ENCODE measurements at regions not wholly inside any gene's neighbourhood (a gene's known extent, or its start where the extent isn't known, plus 50 kb on each side); places are given as distances from the start of the nearest gene placed in this dataset.

DNA sequence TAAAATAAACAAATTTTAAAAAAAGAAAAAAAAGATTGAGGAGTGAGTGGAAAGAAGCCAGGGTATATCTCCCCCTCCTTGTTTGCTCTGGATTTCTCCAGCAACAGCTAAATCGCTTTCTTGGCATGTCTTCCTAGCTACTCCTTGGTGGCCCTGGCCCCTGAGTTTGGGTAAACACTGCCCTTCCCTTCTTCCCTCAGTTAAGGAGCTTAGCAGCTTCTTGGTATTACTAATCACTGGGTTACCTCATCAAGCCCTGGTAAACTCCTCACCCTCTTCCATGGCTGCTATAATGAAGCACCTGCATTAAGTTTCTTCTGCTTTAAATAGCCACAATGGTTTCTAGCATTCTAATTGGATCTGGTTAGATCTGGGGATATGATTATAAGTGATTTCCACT is 269.8 kb downstream of the FZD1 start:
- FAIRE-seq = no peak

DNA sequence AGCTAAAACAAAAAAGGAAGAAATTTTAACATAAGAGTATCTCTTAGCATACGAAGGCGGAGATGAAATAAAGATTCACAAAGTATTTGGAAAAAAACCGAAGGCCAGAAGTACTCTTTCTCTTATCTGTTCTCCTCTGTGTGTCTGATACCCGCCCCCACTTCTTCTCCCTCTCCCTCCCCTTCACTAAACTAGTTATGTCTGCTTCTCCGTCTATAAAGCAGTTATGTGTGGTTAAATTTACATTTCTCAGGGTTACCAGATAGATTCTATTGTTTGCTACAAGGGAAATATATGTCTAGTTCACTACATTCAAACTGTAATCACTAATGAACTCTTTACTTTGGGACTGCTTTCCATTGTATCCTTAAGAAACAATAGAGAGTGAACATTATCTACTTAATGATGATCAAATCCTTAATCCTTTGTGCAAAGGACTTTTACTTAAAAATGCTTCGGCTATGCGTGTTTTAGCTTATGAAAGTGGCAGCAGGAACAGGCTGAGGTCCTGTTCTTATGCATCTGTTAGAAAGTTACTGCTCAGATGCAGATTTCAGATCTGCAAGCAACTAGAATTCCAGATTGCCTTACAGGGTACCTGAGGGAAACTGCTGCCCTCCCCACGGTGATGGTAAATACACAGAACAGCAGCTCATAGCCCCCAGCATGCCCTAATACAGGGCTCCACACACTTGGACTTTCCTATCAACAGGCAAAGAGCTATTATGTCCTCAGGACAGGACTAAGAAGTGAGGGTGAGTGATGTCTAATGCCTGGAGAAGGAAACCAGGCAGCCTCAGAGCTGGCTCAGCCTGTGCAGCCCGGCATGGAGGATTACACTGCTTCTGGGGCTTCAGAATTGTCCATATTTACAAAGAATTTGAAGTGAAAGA is 273.3 kb downstream of the FZD1 start:
- FAIRE-seq = no peak

DNA sequence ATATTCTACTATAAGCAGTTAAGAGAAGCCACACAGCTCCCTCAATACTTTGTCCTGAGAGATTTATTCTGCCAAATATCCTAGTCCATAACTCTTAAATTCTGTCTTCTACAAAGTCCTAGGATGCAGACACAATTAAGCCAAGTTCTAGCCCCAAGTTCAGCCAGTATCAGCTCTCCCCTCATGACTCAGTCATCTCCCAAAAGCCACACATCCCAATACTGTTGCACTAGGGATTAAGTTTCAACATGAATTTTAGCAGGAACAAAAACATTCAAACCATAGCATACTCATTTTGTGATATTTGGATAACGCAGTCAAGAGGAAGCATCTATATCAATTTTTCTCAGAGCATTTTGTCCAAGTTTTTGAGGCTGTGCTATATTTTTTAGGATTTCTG is 277.4 kb downstream of the FZD1 start:
- FAIRE-seq = no peak

DNA sequence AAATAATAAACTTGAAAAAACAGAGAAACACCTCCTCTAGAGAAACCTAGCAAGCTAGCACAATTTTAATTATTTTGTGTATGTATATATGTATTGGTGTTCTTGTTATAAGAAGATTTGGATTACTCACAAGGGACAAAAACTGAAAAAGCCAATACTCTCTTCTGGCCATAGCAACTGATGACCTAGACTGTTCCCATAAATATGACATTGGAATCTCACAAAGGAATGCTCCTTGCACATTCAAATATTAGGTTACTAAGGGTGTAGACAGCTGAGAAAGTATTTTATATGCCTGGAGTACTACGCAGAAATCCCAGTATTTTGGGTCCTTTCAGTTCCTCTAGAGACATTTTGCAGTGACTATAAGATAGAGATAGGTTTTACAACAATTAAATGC is 279.4 kb downstream of the FZD1 start:
- no peak for FAIRE-seq

DNA sequence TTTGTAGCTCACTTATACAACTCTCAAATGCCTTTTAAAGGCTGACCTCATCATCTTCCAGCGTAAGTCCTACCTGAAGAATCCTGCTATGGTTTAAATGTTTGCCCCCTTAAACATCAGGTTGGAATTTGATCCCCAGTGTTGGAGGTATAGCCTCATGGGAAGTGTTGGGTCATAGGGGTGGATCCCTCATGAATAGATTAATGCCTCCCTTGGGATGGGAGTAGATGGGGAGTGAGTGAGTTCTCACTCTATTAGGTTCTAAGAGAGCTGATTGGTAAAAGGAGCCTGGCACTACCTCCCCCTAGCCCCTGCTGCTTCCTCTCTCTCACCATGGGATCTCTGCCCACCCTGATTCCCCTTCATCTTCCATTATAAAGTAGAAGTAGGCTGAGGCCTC is 285.6 kb downstream of the FZD1 start:
- no peak for FAIRE-seq

DNA sequence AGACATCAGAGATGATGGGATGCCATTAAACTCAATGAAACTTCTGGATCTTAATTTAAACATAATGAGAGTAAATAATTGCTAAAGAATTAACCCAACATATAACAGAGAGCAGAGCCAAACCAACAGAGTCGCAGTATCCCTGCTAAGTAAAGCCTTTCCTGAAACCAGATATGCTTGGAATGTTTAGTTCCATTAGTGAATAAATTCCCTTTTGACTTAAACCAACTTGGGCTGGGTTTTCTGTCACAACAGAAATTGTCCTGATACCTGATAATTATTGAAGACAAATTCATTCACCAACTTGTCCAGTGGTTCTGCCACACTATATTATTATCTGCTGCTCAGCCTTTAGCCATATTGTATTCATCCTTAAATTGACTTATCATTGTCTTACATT is 286.7 kb downstream of the FZD1 start:
- no peak for FAIRE-seq

DNA sequence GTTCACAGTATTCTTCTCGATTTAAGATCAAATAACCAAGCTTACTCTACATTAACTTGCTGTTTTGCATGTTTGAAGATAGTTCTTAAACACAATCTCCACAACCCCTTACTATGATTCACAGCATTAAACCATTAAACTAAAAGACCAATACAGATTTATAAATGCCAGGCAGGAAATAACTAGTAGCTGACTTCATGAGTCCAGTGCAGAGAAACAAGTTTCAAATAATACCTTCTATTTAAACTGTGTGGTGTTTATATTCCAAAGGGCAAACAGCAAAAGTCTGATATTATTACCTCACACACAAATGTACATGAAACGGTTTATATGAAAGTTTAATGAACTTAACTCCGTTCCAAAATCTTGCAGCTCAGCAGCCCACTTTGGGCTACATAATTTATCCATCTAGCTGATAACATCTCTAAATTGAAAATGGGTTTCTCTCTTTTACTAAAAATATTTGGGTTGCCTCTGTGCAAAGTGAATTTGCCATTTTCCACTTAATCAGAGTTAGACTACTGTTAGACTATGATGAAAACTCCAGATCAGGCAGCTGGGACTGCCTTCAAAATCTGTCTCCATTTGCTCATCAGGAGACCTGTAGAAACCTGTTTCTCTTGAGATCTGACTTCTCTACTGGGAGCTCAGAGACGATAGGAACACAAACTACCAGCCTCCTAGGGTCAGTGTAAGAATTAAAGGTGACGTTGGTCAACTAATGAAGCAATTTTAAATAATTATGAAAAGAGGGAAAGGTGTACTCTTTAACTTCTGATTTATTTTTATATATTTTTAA is 287.3 kb downstream of the FZD1 start:
- FAIRE-seq = no peak

DNA sequence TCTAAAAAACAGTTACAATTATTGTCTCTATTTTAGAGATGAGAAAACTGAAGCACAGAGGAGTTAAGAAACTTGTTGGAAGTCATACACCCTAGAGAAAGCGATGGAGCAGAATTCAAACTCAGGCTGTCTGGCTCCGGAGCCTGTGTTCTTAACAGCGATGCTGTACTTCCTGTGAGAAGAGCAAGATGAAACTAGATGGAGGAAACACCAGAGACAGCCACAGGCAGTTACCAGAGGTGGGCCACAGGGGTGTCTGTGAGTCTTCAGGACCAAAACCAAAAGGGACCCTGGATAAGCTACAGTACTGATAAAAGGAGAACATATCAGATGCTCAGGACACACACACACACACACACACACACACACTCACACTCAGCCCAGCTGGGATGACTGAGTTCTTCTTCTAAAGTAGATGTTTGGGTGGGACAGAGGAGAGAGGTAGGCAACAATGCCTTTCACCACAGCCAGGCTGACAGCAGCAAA is 289.2 kb downstream of the FZD1 start:
- FAIRE-seq = no peak

DNA sequence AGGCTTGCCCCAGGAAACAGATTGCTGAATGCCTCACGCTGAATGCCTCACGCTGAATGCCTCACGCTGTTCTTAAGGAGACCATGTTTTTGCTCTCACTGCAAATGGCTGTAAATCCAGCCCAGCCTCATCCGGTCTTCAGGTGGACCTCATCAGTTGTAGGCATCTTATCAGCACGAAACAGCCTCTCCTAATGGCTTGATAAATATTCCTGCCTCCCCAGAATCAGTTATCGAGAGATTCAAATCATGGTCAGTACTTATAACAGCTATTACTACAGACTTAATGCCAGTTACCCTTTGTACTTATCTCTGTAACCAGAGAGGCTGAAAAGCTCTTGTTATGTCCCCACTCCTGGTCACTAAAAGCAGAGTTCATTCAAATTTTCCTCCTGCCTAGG is 290.6 kb downstream of the FZD1 start:
- no peak for FAIRE-seq

DNA sequence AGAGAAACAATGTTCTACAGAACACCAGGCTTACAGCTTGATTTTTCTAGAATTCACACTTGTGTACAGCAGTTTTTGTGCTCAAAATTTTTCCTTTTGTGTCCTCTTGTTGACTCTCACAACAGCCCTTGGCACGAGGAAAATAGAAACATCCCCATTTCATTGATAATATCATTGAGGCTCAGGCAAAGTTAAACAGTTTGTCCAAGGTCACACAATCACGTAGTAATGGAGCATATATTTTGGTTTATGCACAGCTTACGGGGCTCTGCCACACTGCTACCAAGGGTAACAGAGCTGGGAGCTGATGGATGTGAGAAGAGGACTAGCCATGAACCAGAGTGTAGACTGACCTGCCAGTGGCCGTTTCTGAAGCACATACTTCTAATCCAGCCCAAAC is 292.0 kb downstream of the FZD1 start:
- FAIRE-seq = no peak

DNA sequence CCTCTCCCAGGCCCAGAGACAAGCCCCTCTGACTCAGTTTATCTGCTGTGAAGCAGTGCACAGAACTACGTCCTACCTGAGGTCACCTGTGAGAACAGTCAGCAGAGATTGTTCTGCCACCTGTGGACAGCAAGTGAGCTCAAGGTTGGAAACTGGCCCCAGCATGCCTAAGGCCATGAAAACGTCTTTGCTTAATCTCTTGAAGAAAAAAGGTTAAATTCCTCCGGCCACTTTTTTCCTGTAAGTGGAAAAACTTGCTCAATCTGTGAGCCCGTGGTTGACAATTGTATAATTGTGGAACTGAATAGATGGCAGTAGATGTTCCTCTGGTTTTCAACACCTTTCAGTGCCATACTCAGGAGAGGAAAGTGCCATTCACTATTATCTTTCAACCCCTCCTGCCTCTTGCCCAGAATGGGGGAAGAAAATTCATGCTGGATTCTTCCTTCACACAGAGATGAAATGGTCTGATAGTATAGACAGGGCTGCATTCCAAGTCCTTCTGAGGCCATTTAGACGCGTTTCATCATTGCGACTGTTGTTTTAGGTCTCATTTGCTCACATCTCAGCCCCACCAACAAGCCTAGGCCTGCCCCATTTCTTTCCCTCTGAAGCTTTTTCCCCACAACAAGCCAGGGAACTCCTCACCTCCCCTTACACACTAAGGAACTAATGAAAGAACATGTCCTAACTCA is 292.9 kb downstream of the FZD1 start:
- no peak for FAIRE-seq

DNA sequence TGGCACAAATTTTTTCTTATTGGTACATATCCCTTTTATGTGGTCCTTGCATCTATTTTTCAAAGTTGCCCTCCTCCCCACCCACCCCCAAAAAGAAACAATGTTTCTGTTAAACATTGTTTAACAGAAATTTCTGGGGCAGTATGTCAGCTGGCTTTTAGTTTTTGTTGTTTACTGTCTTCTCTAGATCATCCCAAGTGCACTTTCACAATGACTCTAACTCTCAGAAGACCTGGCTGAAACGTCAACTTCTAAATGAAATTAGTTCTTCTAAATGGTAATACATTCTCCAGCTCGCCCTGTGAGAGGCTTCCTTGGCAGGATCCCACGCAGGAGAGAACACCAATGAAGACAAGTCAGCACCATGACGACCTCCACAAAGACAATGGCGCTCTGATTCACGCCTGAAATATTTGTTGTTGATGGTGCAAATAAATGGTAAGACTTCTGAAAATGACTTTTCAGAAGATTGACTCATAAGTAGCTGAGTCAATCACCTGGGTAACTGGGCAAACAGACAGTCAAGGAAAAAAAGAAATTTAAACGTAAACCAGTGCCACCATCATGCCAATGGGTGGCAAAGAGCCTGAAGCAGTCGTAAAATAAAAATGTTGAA is 293.7 kb downstream of the FZD1 start:
- no peak for FAIRE-seq

DNA sequence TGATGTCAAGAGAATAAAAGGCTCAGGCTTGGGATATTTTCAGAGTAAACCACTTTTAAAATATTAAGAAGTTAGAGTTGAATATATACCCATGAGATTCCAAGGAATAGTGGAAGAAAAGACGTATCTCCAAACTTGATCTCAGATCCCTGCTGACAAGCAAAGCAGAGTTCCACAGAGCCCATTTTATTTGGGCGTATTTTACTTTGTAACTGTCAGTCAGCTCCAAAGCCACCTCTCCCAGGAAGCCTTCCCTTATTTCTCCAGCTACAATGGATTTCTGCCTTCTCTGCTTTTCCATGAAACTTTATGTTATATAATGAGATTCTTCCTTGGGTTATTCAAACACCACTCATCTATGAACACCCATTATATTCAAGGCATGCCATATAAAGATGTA is 295.7 kb downstream of the FZD1 start:
- no peak for FAIRE-seq

DNA sequence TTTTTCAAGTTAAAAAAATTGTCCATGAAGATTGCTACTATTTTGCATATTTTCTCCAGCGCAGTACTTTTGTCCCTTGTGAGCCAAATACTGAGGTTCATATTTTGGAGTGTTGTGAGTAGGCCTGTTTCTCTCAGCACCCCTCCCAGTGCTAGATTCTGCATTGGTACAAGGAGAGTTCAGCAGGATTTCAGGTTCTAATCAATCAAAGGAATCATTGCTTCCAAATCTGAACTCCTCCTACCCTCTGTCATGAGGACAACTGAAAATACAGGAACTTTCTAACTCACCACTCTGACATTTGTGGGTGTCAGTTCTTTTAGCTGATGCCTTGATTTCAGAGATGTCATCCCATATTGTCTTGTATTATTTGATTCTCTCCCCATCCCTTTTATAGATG is 299.9 kb downstream of the FZD1 start:
- FAIRE-seq = no peak

DNA sequence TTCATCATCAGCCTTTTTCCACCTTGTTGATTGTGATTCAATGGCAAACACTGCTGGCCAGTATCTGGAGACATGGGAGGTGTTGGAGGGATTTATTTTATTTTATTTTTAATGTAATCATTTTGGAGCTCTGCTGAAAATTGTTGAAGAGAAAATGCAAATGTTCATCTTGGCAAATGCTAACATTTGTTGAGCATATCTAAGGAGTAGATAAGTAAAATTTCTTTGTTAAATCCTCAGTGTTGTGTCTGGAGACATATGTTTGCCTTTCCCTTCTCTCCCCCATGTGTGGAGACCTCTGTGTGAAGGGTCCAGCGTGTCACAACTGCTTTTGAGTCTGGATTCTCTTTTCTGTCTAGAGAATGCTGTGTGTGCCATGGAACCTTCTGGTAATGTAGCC is 300.3 kb downstream of the FZD1 start:
- FAIRE-seq = no peak

DNA sequence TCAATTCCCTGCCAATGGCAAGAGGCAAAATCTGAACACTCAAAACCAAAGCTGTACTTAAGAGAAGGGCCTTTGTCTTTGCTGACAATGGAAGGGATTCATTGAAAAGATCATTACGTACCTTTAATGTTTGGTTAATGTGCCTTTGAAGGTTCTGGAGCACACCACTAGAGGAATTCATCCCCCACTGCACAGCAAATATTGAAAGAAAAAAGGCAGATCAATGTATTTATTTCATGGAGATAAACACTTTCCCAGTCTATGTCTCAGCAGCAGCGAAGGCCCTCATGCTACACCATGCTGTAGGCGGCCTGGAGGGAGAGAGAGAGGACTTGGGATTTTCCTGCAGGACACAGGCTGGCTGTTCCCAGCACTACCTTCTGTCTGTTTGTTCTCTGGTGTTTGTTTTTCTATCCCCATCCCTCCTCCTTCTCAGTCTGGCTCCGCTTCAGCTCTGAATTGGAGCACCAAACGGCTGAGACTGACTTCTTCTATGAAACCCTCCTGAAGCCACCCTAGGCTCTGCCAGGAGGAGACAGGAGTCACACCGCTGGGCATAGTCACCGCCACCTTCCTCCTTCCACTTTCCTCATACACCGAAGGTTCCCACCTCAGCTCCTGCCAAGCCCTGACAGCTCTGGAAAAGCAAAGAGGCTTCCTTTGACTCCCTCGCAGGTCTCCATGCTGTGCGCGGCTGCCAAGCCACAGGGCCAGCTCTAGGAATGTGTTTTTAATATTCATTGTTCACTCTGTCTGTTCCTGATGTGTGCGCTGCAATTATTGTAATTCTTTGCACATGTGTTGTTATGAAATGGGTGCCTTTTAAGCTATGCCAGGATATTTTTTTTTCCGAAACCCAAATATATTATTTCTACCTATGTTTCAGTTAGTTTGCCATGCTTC is 301.5 kb downstream of the FZD1 start:
- no peak for FAIRE-seq

DNA sequence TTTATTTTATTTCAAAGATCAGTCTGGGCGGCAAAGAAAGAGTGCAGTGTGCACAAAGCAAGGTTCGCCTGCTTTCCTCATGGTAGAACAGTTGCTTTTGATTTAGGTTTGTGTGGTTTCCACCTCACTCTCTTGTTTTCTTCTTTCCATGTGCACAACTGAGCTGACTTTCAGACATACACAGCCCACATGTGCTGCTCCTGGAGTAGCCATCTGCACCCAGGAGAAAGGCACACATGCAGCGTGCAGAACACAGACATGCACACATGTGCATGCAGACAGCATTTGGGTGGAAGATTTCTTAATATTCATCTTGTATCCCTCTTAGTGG is 302.1 kb downstream of the FZD1 start:
- no peak for FAIRE-seq

DNA sequence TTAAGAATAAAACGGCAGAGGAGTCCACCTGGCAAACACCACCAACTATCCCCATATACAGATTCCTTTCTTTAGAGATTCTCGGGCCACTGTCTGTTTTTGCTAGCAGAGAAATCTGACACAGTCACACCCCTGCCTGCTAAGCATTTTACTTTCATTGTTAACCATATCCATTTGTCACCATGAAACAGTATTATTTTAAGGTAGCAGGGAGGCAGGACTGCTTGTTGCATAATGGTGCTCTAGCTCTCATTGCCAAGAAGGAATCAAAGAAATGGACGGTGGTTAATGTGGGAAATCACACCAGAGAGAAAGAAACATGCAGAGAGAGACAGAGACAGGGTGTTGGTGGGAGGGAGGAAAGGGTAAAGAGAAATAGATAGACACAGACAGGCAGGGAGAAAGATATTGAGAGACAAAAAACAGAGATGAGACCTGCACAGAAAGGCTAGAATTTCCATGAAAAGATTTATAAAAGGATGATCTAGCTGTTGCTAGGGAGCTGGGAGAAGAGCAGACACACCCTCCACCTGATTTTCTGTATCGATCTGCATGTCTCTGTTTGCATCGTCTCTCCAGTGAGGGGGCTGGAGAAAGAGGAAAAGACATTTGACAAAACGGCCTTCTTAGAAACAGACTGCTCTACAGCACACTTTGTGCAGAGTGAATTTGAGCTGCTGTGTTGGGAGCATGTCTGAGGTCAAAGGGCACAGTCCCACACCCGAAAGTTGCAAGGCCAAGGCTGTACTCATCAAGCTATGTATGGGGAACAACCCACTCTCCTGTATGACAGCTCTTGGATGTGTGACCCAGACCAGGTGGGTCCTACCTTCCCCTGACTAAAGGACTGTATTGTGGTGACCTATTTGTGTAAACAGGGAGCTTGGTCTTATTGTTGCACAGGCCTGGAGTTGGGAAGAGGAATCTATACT is 303.1 kb downstream of the FZD1 start:
- FAIRE-seq = no peak

DNA sequence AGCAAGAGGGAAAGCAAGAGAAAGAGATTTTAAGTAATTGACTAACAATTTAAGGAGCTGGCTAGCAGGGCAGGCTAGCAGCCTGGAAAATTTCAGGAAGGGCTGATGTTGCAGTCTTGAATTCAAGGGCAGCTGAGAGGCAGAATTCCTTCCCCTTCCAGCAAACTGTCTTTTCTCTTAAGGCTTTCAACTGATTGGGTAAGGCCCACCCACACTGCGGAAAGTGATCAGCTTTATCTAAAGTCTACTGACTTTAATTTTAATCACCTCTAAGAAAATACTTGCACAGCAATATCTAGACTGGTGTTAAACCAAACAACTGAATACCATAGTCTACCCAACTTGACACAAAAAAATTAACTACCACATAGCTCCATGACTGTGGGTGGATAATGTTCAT is 303.9 kb downstream of the FZD1 start:
- FAIRE-seq = no peak

DNA sequence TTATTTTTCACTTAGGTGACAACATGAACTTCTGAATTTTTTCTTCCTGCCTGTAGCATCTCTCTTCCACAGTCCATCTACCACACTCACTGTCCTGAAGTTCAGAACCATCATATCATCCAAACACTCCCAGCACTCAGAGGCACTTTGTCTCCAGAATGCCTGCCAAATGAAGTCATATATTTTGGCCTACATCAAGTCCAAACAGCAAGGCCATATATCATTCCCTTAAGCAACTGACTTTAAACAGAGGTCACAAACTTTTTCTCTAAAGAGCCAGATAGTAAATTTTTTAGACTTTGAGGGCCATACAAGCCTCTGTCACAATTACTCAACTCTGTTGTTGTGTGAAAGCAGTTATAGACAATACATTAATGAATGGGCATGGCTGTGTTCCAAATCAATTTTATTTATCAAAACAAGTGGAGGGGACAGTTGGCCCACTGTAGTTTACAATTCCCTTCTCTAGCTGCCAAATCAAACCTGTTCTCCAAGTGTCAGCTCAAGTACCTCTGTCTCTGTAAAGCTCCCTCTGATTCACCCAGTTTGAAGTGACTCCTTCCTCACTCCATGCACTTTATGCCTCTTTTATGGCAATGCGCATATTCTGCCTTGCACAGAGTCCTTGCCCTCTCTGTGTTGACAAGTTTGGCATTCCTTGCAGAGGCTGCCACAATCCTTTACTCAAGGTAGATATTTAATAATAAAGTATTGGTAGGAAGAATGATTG is 305.7 kb downstream of the FZD1 start:
- no peak for FAIRE-seq

All from islet of Langerhans (tissue), 1 donor.